B cell (primary cell): ENCODE measurements at regions not wholly inside any gene's neighbourhood (a gene's known extent, or its start where the extent isn't known, plus 50 kb on each side); places are given as distances from the start of the nearest gene placed in this dataset.

Experiments used
- ATAC-seq: fragments of 200-7000 bp; cut with Tn5 transposase; one replicate; pipeline ENCODE4 v1.10.0; 2021; ENCODE audit warnings: low read depth, mild to moderate bottlenecking, moderate number of reproducible peaks, moderate library complexity
- CTCF ChIA-PET: fragments of 350-600 bp; sonication (Branson Sonifier 250); formaldehyde crosslinking; loops from one replicate; lab custom pipeline; 2021; ENCODE audit warnings: antibody characterized with exemption, inconsistent platforms; lab: Charles Lee
- POLR2A ChIA-PET: fragments of 350-600 bp; sonication (Branson Sonifier 250); formaldehyde crosslinking; loops from one replicate; lab custom pipeline; 2021; ENCODE audit warnings: antibody characterized with exemption; lab: Charles Lee
- DNase-seq: peaks from one replicate; pipeline ENCODE4 v3.0.0; 2013
- H2AFZ ChIP-seq: 2 replicates; pipeline ENCODE4 v1.6.1; 2012; ENCODE audit warnings: mild to moderate bottlenecking, low read depth, low read length; ENCODE audit not compliant: insufficient read depth, poor library complexity, severe bottlenecking
- H3K27ac ChIP-seq, 2 donors: 1 replicate in 1 of 2; 2 replicates in 1 of 2; pipeline ENCODE4 v1.5.1; 2012 to 2013; ENCODE audit warnings: low read length in 2 of 2, mild to moderate bottlenecking in 2 of 2, moderate library complexity in 1 of 2
- H3K27me3 ChIP-seq, 4 experiments: fragments of 200-600 bp in 1 of 4; sonication (generic) in 1 of 4; replicated peaks in 1 of 4; 1 replicate in 2 of 4; 2 replicates in 2 of 4; pipeline versions ENCODE4 v1.6.1 to v1.7.0; 2013 to 2016; ENCODE audit warnings: low read length in 3 of 4, mild to moderate bottlenecking in 2 of 4, mixed read lengths in 1 of 4, moderate library complexity in 1 of 4; ENCODE audit not compliant: insufficient read depth in 4 of 4, control insufficient read depth in 3 of 4; ENCODE audit errors: control extremely low read depth in 1 of 4
- H3K36me3 ChIP-seq, 2 experiments: replicated peaks in 1 of 2; 1 replicate in 1 of 2; 2 replicates in 1 of 2; pipeline versions ENCODE4 v1.6.1 to v1.7.1; 2013; ENCODE audit warnings: low read length in 1 of 2; ENCODE audit not compliant: insufficient read depth in 2 of 2, control insufficient read depth in 1 of 2; ENCODE audit errors: control extremely low read depth in 1 of 2, extremely low read depth in 1 of 2
- H3K4me1 ChIP-seq, 2 donors: fragments of 200-600 bp in 1 of 2; sonication (generic) in 1 of 2; 1 replicate in 1 of 2; 2 replicates in 1 of 2; pipeline versions ENCODE4 v1.5.1 to v1.6.1; 2013 to 2017; ENCODE audit warnings: low read length in 2 of 2; ENCODE audit not compliant: control insufficient read depth in 2 of 2, insufficient read depth in 2 of 2
- H3K4me2 ChIP-seq: replicated peaks from 2 replicates; pipeline ENCODE3; 2012; ENCODE audit warnings: mild to moderate bottlenecking, low read depth, low read length; ENCODE audit not compliant: poor library complexity, severe bottlenecking
- H3K4me3 ChIP-seq, 5 experiments: fragments of 200-600 bp in 1 of 5; sonication (generic) in 1 of 5; 1 replicate in 3 of 5; 2 replicates in 2 of 5; pipeline versions ENCODE4 v1.5.1 to v1.7.0; 2011 to 2016; ENCODE audit warnings: low read length in 4 of 5, mild to moderate bottlenecking in 4 of 5, low read depth in 2 of 5, control low read depth in 1 of 5, moderate library complexity in 1 of 5; ENCODE audit not compliant: insufficient read depth in 1 of 5; ENCODE audit errors: control extremely low read depth in 1 of 5, extremely low read depth in 1 of 5
- H3K79me2 ChIP-seq: fragments of 200-600 bp; sonication (generic); one replicate; pipeline ENCODE4 v1.6.0; 2016; ENCODE audit warnings: low read length; ENCODE audit not compliant: control insufficient read depth, insufficient read depth
- H3K9ac ChIP-seq: fragments of 200-600 bp; sonication (generic); 2 replicates; pipeline ENCODE4 v1.6.1; 2017; ENCODE audit warnings: mild to moderate bottlenecking, low read length, moderate library complexity
- H3K9me3 ChIP-seq, 3 donors: one replicate each; pipeline versions ENCODE4 v1.6.1 to v1.7.1; 2013; ENCODE audit warnings: low read length in 2 of 3; ENCODE audit not compliant: control insufficient read depth in 2 of 3, insufficient read depth in 1 of 3; ENCODE audit errors: control extremely low read depth in 1 of 3
- H4K20me1 ChIP-seq: 2 replicates; pipeline ENCODE4 v1.6.0; 2012; ENCODE audit warnings: mild to moderate bottlenecking, low read length; ENCODE audit not compliant: insufficient read depth, control insufficient read depth, poor library complexity, severe bottlenecking
- H3K27ac Mint-ChIP-seq: one replicate; pipeline ENCODE4 v1.8.0; 2021; ENCODE audit warnings: mixed read lengths
- H3K27me3 Mint-ChIP-seq: one replicate; pipeline ENCODE4 v1.8.0; 2021; ENCODE audit warnings: mixed read lengths
- H3K4me1 Mint-ChIP-seq: one replicate; pipeline ENCODE4 v1.8.0; 2021; ENCODE audit warnings: mixed read lengths
- H3K4me3 Mint-ChIP-seq: one replicate; pipeline ENCODE4 v1.8.0; 2021; ENCODE audit warnings: mixed read lengths
- H3K9me3 Mint-ChIP-seq: one replicate; pipeline ENCODE4 v1.8.0; 2022; ENCODE audit warnings: mixed read lengths; ENCODE audit not compliant: insufficient read depth
- CTCF ChIP-seq: fragments of 200-600 bp; IDR thresholded peaks from one replicate; pipeline ENCODE4 v1.8.0; 2022; ENCODE audit warnings: antibody characterized with exemption, mild to moderate bottlenecking
- EZH2 ChIP-seq: IDR thresholded peaks from 2 replicates; pipeline ENCODE4 v1.6.1; 2012; ENCODE audit warnings: borderline replicate concordance, low read depth, mild to moderate bottlenecking, moderate library complexity, low read length; ENCODE audit not compliant: insufficient read depth, poor library complexity, severe bottlenecking
- WGBS: methylation state at CpG from one replicate; pipeline ENCODE4 v1.1.5; 2013; ENCODE audit warnings: missing lambda C conversion rate; ENCODE audit not compliant: insufficient coverage; 5-methylcytosine and 5-hydroxymethylcytosine counted together
- intact Hi-C: fragments of 100-400 bp; cut with micrococcal nuclease; formaldehyde crosslinking; loops from one replicate; pipeline ENCODE4 v1.10.0; 2022

DNA sequence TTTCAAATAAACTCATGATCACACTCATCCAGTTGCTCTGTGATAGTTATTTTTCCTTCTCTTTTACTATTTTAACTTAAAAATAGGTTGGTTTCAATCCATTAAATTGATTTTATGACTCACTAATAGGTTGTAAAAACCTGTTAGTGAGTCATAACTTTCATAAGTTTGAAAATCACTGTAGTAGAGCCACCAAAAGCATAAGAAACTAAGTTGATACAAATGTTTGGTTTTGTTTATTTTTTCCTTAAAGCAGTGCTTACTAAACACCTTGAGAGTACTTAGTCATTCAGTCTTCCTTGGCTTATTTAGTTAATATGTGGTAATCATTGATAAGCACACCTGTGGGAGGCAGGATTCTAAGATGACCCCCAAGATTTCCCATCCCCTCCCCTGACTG lies 312.1 kb upstream of the MAN1A1 start:
- Histone ChIP-seq H3K9me3 (peaks cover 0 to 6% (median 0%) of the 10 kb centered on the region in 3 donors), H3K4me1 (no peaks in the 10 kb centered on the region), H2AFZ (no peak overlapping the region), H3K27me3 (no peaks in the 10 kb centered on the region), H3K9ac (no peak overlapping the region), H3K36me3 (no peaks in the 10 kb centered on the region), H3K79me2 (no peaks in the 10 kb centered on the region), H3K4me3 (no peak overlapping the region), H4K20me1 (no peaks in the 10 kb centered on the region), H3K4me2 (no peak overlapping the region), H3K27ac (no peak overlapping the region)
- ChIA-PET POLR2A (no interaction called here), CTCF (no interaction called here)
- DNase-seq (no peak), ATAC-seq (no peak)
- intact Hi-C loops, result no loop called here
- no peaks in the 10 kb centered on the region for H3K9me3 Mint-ChIP-seq
- no peak for TF ChIP-seq EZH2
- no peak for TF ChIP-seq CTCF
- H3K27ac Mint-ChIP-seq, result no peak overlapping the region
- H3K4me1 Mint-ChIP-seq, result no peaks in the 10 kb centered on the region
- no peak overlapping the region for H3K4me3 Mint-ChIP-seq
- H3K27me3 Mint-ChIP-seq, result no peaks in the 10 kb centered on the region

- DNase-seq (no peak), ATAC-seq (no peak)
- CTCF ChIA-PET, result no interaction called here
- Histone ChIP-seq H4K20me1 (no peaks in the 10 kb centered on the region), H3K4me3 (no peak overlapping the region), H3K79me2 (no peaks in the 10 kb centered on the region), H3K9ac (no peak overlapping the region), H3K4me2 (no peak overlapping the region), H3K9me3 (peaks cover 0 to 6% (median 0%) of the 10 kb centered on the region in 3 donors), H3K36me3 (no peaks in the 10 kb centered on the region), H3K27me3 (no peaks in the 10 kb centered on the region), H3K27ac (no peak overlapping the region), H2AFZ (no peak overlapping the region), H3K4me1 (no peaks in the 10 kb centered on the region)
- no peaks in the 10 kb centered on the region for H3K4me1 Mint-ChIP-seq
- TF ChIP-seq EZH2, result no peak
- no peak for TF ChIP-seq CTCF
- POLR2A ChIA-PET, result no interaction called here
- no peak overlapping the region for H3K4me3 Mint-ChIP-seq
- 100% methylated on average over 2 of the region's 4 CpGs for WGBS
- H3K27me3 Mint-ChIP-seq, result no peaks in the 10 kb centered on the region
- H3K9me3 Mint-ChIP-seq, result no peaks in the 10 kb centered on the region
- no peak overlapping the region for H3K27ac Mint-ChIP-seq
- intact Hi-C loops, result no loop called here
These were observed 311.5 kb upstream of the MAN1A1 start for GRCh38 chr6:119661078-119661477.
